ENCODE measurements at regions not wholly inside any gene's neighbourhood (a gene's known extent, or its start where the extent isn't known, plus 50 kb on each side); places are given as distances from the start of the nearest gene placed in this dataset.

DNA sequence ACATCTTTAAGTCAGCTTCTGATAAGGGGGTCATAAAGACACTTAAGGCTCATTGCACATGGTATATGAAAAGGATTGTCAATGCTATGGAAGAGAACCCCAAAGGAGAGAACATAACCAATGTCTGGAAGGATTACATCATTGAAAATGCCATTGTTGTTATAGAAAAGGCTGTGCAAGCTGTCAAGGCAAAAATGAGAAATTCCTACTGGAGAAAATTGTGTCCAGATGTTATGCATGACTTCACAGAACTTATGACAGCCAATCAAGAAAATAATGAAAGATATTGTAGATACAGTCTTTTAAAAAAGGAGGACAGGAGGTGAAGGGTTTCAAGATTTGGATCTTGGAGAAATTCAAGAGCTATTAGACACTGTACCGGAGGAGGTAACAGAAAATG lies 96.3 kb upstream of the MBNL1 start:
- WGBS: 96% methylated on average over 1 of the region's 1 CpG
- Histone ChIP-seq H3K9ac (ENCODE audit: low read depth in 1 of 2, low read length in 2 of 2) (no peak overlapping the region), H3K4me1 (ENCODE audit: control insufficient read depth in 4 of 4, insufficient read depth in 4 of 4, low read length in 3 of 4) (no peaks in the 10 kb centered on the region), H3K36me3 (ENCODE audit: control insufficient read depth in 4 of 4, insufficient read depth in 3 of 4, low read depth in 1 of 4, low read length in 3 of 4) (no peaks in the 10 kb centered on the region), H3K27me3 (ENCODE audit: control insufficient read depth in 4 of 4, insufficient read depth in 4 of 4, low read length in 3 of 4) (no peaks in the 10 kb centered on the region), H3K27ac (ENCODE audit: low read depth in 1 of 2, low read length in 2 of 2) (no peak overlapping the region), H3K9me3 (ENCODE audit: control insufficient read depth in 4 of 4, low read length in 3 of 4) (no peaks in the 10 kb centered on the region), H3K4me3 (ENCODE audit: low read depth in 1 of 3, low read length in 3 of 3) (no peak overlapping the region)
- no peak for TF ChIP-seq EGR1 (IDR thresholded peaks at IDR 0.05; ENCODE audit: low read depth in 2 of 2)
- TF ChIP-seq TAF1 (conservative IDR thresholded peaks at IDR 0.05): no peak
- TF ChIP-seq, protein P1, sequence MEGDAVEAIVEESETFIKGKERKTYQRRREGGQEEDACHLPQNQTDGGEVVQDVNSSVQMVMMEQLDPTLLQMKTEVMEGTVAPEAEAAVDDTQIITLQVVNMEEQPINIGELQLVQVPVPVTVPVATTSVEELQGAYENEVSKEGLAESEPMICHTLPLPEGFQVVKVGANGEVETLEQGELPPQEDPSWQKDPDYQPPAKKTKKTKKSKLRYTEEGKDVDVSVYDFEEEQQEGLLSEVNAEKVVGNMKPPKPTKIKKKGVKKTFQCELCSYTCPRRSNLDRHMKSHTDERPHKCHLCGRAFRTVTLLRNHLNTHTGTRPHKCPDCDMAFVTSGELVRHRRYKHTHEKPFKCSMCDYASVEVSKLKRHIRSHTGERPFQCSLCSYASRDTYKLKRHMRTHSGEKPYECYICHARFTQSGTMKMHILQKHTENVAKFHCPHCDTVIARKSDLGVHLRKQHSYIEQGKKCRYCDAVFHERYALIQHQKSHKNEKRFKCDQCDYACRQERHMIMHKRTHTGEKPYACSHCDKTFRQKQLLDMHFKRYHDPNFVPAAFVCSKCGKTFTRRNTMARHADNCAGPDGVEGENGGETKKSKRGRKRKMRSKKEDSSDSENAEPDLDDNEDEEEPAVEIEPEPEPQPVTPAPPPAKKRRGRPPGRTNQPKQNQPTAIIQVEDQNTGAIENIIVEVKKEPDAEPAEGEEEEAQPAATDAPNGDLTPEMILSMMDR (IDR thresholded peaks at IDR 0.05; ENCODE audit: low read depth, low read length, missing input control): no peak
- TF ChIP-seq, protein P2, sequence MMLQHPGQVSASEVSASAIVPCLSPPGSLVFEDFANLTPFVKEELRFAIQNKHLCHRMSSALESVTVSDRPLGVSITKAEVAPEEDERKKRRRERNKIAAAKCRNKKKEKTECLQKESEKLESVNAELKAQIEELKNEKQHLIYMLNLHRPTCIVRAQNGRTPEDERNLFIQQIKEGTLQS (IDR thresholded peaks at IDR 0.05): no peak
- TF ChIP-seq RAD21 (IDR thresholded peaks at IDR 0.05): no peak
- no peak for TF ChIP-seq YY1 (IDR thresholded peaks at IDR 0.05)
- TF ChIP-seq SP1 (IDR thresholded peaks at IDR 0.05): no peak
- TF ChIP-seq GABPA (IDR thresholded peaks at IDR 0.05 in 1 of 2, conservative IDR thresholded peaks at IDR 0.05 in 1 of 2): no peak
- TF ChIP-seq, protein P3, sequence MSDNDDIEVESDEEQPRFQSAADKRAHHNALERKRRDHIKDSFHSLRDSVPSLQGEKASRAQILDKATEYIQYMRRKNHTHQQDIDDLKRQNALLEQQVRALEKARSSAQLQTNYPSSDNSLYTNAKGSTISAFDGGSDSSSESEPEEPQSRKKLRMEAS (IDR thresholded peaks at IDR 0.05): no peak
- TF ChIP-seq RXRA (IDR thresholded peaks at IDR 0.05): no peak
- TF ChIP-seq NR2F2 (IDR thresholded peaks at IDR 0.05): no peak
- no peak for TF ChIP-seq FOXA1 (IDR thresholded peaks at IDR 0.05)
- TF ChIP-seq, protein P4, sequence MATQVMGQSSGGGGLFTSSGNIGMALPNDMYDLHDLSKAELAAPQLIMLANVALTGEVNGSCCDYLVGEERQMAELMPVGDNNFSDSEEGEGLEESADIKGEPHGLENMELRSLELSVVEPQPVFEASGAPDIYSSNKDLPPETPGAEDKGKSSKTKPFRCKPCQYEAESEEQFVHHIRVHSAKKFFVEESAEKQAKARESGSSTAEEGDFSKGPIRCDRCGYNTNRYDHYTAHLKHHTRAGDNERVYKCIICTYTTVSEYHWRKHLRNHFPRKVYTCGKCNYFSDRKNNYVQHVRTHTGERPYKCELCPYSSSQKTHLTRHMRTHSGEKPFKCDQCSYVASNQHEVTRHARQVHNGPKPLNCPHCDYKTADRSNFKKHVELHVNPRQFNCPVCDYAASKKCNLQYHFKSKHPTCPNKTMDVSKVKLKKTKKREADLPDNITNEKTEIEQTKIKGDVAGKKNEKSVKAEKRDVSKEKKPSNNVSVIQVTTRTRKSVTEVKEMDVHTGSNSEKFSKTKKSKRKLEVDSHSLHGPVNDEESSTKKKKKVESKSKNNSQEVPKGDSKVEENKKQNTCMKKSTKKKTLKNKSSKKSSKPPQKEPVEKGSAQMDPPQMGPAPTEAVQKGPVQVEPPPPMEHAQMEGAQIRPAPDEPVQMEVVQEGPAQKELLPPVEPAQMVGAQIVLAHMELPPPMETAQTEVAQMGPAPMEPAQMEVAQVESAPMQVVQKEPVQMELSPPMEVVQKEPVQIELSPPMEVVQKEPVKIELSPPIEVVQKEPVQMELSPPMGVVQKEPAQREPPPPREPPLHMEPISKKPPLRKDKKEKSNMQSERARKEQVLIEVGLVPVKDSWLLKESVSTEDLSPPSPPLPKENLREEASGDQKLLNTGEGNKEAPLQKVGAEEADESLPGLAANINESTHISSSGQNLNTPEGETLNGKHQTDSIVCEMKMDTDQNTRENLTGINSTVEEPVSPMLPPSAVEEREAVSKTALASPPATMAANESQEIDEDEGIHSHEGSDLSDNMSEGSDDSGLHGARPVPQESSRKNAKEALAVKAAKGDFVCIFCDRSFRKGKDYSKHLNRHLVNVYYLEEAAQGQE (IDR thresholded peaks at IDR 0.05): no peak
- TF ChIP-seq HNF4A (conservative IDR thresholded peaks at IDR 0.05): no peak
- TF ChIP-seq, protein P5, sequence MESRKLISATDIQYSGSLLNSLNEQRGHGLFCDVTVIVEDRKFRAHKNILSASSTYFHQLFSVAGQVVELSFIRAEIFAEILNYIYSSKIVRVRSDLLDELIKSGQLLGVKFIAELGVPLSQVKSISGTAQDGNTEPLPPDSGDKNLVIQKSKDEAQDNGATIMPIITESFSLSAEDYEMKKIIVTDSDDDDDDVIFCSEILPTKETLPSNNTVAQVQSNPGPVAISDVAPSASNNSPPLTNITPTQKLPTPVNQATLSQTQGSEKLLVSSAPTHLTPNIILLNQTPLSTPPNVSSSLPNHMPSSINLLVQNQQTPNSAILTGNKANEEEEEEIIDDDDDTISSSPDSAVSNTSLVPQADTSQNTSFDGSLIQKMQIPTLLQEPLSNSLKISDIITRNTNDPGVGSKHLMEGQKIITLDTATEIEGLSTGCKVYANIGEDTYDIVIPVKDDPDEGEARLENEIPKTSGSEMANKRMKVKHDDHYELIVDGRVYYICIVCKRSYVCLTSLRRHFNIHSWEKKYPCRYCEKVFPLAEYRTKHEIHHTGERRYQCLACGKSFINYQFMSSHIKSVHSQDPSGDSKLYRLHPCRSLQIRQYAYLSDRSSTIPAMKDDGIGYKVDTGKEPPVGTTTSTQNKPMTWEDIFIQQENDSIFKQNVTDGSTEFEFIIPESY (IDR thresholded peaks at IDR 0.05): no peak
- no peak for TF ChIP-seq FOXA2 (IDR thresholded peaks at IDR 0.05)
- TF ChIP-seq JUND (IDR thresholded peaks at IDR 0.05): no peak
- TF ChIP-seq HNF4G (IDR thresholded peaks at IDR 0.05): no peak
- no peak for DNase-seq (ENCODE audit: low spot score)
